Memory B cell (primary cell): ENCODE measurements at regions not wholly inside any gene's neighbourhood (a gene's known extent, or its start where the extent isn't known, plus 50 kb on each side); places are given as distances from the start of the nearest gene placed in this dataset.
A peak's percentile ranks its signal among the peaks of the same experiment; 100 is the strongest.

ENCODE experiments used
- ATAC-seq: fragments of 150-1000 bp; cut with Tn5 transposase; 2 replicates; pipeline ENCODE4 v1.10.0; 2021; ENCODE audit warnings: low read depth, mild to moderate bottlenecking, moderate library complexity
- DNase-seq, 2 donors: peaks; one replicate each; pipeline ENCODE4 v3.0.0; 2022; ENCODE audit warnings: low spot score in 2 of 2
- H3K27ac Mint-ChIP-seq: one replicate; pipeline ENCODE4 v1.8.0; 2022; ENCODE audit warnings: mild to moderate bottlenecking, moderate library complexity, mixed read lengths
- H3K27me3 Mint-ChIP-seq: one replicate; pipeline ENCODE4 v1.8.0; 2022; ENCODE audit warnings: mixed read lengths
- H3K36me3 Mint-ChIP-seq: one replicate; pipeline ENCODE4 v1.8.0; 2022; ENCODE audit warnings: mild to moderate bottlenecking, mixed read lengths
- H3K4me1 Mint-ChIP-seq: one replicate; pipeline ENCODE4 v1.8.0; 2022; ENCODE audit warnings: mixed read lengths
- H3K4me3 Mint-ChIP-seq: one replicate; pipeline ENCODE4 v1.8.0; 2022; ENCODE audit warnings: mild to moderate bottlenecking, moderate library complexity, mixed read lengths
- H3K9me3 Mint-ChIP-seq: one replicate; pipeline ENCODE4 v1.8.0; 2022; ENCODE audit warnings: mixed read lengths

DNA sequence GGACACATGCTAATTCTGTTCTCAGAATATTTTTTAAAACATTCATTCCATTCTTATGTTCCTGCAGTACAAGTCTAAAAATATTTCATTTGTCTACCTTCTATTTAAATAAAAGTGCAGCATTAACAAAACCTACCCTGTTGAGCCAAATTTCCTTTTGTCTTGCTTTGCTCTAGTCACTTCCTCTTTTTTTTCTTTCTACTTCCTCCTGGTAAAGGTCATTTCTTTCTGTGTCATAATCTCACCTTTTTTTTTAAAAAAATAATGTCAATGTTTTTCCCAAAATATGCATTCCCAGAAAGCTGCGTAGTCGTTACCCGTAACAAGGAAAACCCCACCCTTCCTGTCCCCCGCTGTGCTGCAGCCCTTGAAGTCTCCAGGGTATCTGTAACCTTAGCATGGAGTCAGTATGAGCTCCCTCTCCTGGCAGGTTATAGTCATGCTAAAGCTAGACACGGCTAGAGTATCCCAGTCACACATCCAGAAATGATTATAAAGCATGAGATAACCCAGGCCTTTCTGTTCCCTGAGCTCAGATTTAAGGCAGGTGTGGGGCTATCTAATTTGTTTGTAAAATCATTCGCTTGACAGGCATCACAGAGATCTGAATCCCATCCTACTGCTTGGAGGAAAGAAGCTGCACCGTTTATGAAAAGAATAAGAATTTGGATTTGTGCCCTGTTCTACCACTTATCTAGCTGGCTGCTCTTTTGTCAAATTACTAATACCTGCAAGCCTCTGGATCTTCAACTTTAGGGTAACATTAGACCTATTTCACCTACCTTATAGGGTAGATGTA lies 51.1 kb upstream of the EED start:
- peaks cover 18% of the 10 kb centered on the region for H3K4me1 Mint-ChIP-seq
- ATAC-seq (peak; percentile 90), DNase-seq (peak; percentile 57 to 58)
- peak overlapping the region; percentile 77 for H3K27ac Mint-ChIP-seq
- H3K36me3 Mint-ChIP-seq = peaks cover 3% of the 10 kb centered on the region
- no peaks in the 10 kb centered on the region for H3K9me3 Mint-ChIP-seq
- H3K27me3 Mint-ChIP-seq = no peaks in the 10 kb centered on the region
- peak overlapping the region; percentile 83 for H3K4me3 Mint-ChIP-seq

DNA sequence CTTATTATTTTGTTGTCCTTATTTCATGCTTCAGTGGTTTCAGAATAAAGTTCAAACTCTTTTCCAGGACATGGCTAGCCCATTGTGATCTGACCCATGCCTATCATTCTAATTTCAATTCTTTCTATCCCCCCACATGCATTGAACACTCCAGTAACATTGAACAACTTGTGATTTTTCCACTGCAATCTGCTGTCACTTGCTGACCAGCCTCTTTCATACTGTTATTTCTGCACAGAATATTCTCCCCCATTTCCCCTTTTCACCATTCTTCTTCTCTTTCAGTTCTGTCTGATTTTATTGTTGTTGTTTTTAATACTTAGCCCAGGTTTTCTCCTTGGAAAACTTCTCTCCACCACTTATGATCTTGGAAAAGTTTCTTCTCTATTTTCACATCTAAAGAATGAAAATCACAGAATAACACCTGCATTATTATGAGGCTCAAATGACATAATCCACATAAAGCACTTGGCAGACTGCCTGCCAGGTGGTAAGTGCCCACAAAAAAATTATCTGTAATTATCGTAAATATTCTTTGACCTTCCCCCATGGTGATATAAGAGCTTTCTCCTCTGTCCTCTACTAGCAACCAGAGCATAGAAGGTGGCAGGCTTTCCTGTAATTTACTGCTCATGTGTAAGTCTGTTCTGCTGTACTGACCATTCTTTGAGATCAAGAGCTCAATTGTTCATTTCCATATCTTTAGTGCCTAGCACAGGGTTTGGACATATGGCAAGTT lies 51.9 kb upstream of the EED start:
- H3K27me3 Mint-ChIP-seq = no peaks in the 10 kb centered on the region
- H3K4me1 Mint-ChIP-seq = peaks cover 18% of the 10 kb centered on the region
- peak overlapping the region; percentile 77 for H3K27ac Mint-ChIP-seq
- H3K9me3 Mint-ChIP-seq = no peaks in the 10 kb centered on the region
- H3K4me3 Mint-ChIP-seq = peak overlapping the region; percentile 49
- peaks cover 3% of the 10 kb centered on the region for H3K36me3 Mint-ChIP-seq
- DNase-seq (no peak), ATAC-seq (no peak)

DNA sequence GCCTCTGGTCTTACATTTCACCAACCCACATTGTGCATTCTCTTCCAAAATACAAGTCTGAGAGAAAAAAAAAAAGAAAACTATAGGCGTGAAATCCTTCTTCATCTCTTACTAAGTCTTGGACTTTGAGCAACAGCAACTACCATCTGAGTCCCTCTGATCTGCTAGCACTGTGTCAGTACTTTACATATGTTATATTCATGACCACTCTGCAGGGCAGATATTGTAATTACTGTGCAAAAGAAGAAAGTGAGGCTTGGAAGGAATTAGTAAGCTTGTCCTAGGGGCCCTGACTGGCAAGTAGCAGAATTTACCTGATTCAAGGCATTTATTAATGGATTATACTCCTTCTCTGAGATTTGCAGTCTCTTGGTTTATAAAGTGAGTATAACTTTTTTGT lies 52.7 kb upstream of the EED start:
- Mint-ChIP-seq H3K36me3 (peaks cover 3% of the 10 kb centered on the region), H3K27me3 (no peaks in the 10 kb centered on the region), H3K4me3 (no peak overlapping the region), H3K9me3 (no peaks in the 10 kb centered on the region), H3K4me1 (peaks cover 18% of the 10 kb centered on the region), H3K27ac (no peak overlapping the region)
- ATAC-seq = no peak
- no peak for DNase-seq

DNA sequence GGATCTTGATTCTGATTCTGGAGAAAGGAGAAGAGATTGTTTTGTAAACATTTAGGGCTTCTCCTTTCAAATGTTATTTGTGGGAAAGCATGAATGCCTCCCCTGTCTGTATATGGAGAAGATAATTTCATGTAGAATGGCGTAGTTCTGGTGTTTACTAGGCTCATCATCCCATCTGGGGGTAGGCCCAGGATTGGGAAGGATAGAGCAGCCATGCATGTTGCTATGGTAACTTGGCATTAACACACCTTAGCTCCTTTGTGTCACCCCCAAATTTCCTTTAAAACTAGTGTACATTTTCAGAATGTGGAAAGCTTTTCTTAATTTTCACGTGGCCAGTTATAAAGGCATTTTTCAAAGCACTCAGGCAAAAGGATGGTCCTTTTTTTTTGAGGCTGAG lies 57.5 kb upstream of the EED start:
- DNase-seq (no peak), ATAC-seq (no peak)
- H3K36me3 Mint-ChIP-seq = peaks cover 3% of the 10 kb centered on the region
- H3K4me3 Mint-ChIP-seq = no peak overlapping the region
- no peaks in the 10 kb centered on the region for H3K9me3 Mint-ChIP-seq
- H3K27ac Mint-ChIP-seq = no peak overlapping the region
- H3K27me3 Mint-ChIP-seq = no peaks in the 10 kb centered on the region
- peaks cover 6% of the 10 kb centered on the region for H3K4me1 Mint-ChIP-seq

DNA sequence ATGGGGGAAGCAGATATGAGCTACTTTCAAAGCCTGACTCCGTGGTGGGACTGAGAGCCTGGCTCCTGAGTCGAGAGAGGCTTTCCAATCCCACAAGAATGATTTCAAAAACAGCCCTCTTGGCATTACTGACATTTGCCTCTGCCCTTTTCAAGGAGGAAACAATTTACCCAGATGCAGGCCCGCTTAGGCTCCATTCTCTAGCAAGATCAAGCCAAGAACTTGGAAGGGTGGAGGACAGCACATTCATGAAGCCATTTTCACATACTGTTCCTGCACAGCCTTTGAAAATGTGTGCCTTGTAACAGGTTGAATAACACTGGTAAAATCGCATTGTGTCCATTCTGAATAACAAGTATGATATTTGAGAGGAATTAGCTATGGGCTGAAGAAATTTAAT lies 58.2 kb upstream of the EED start:
- peaks cover 6% of the 10 kb centered on the region for H3K4me1 Mint-ChIP-seq
- peaks cover 3% of the 10 kb centered on the region for H3K36me3 Mint-ChIP-seq
- H3K27me3 Mint-ChIP-seq = no peaks in the 10 kb centered on the region
- no peaks in the 10 kb centered on the region for H3K9me3 Mint-ChIP-seq
- DNase-seq (no peak), ATAC-seq (no peak)
- H3K4me3 Mint-ChIP-seq = no peak overlapping the region
- no peak overlapping the region for H3K27ac Mint-ChIP-seq

DNA sequence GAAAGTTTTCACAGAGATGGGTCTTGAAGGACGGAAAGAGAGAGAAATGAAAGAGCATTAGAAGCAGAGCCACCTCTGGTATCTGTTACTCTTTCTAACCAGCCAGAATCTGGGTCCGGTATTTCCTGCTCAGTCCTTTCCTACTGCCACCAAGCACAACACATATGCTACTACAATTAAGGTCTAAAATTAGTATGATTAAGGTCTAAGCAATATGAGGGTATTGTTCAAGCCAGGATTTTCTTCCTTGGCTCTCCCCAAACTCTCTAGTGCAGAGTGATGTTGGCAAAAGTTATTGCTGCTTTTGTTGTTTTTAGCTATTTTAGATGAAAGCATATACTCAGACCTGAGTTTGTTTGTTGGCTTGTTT lies 59.2 kb upstream of the EED start:
- no peak for DNase-seq
- peaks cover 3% of the 10 kb centered on the region for H3K4me1 Mint-ChIP-seq
- H3K4me3 Mint-ChIP-seq = no peak overlapping the region
- H3K27ac Mint-ChIP-seq = no peak overlapping the region
- H3K27me3 Mint-ChIP-seq = no peaks in the 10 kb centered on the region
- no peaks in the 10 kb centered on the region for H3K36me3 Mint-ChIP-seq
- no peaks in the 10 kb centered on the region for H3K9me3 Mint-ChIP-seq
- ATAC-seq = no peak

DNA sequence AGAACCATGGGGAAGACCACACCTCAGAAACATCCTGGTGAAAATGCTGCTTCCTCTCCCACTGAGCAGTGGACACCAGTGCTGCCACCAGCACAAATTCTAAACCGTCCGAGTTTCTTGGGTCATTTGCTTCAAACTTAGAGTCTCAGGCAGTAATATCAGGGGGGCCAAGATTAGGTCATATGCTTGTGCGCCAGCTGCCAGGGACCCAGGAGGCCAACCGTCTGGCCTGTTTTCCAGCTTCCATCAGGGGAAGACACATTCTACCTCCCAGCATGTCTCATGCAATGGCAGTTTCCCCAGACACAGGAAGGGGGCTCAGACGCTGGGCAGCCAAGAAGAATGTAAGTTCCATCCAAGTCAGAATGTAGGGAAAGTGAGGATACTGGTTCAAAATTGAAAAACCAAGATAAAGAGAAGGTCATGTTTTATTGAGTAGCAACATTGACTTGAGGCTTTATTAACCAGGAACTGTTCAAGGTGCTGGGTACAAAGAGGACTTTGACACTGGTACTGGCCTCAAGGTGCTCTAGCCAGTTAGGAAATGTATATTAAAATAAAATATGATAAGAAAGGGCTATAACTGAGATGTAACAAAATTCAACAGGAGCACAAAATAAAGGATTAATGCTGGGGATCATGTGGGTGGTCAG lies 59.7 kb upstream of the EED start:
- H3K27ac Mint-ChIP-seq = no peak overlapping the region

DNA sequence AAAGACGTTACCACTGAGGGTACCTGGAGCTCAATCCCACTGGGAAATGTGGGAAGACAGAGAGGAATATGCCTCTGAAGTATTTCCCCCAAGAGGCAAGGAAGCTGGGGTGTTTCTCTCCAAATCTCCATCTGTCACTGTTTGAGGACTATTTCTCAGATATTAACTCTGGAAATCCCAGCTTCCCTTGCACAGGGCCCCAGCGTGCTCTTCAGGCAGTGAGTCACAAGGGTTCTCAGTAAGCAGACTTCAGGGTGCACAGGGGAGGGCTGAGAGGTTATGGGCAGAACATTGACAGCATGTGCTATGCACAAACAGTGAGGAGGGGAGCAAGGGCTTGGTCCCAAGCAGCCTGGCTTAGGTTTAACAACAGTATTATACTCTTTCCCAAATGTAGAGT lies 60.9 kb upstream of the EED start:
- Mint-ChIP-seq H3K27me3 (no peaks in the 10 kb centered on the region), H3K4me1 (peaks cover 3% of the 10 kb centered on the region), H3K36me3 (no peaks in the 10 kb centered on the region), H3K27ac (no peak overlapping the region), H3K4me3 (no peak overlapping the region), H3K9me3 (no peaks in the 10 kb centered on the region)
- ATAC-seq (no peak), DNase-seq (no peak)

More for the DNA sequence above, 59.7 kb upstream of the EED start:
- no peak for ATAC-seq
- Mint-ChIP-seq H3K27me3 (no peaks in the 10 kb centered on the region), H3K4me1 (peaks cover 3% of the 10 kb centered on the region), H3K36me3 (no peaks in the 10 kb centered on the region), H3K9me3 (no peaks in the 10 kb centered on the region), H3K4me3 (no peak overlapping the region)
- DNase-seq = no peak

DNA sequence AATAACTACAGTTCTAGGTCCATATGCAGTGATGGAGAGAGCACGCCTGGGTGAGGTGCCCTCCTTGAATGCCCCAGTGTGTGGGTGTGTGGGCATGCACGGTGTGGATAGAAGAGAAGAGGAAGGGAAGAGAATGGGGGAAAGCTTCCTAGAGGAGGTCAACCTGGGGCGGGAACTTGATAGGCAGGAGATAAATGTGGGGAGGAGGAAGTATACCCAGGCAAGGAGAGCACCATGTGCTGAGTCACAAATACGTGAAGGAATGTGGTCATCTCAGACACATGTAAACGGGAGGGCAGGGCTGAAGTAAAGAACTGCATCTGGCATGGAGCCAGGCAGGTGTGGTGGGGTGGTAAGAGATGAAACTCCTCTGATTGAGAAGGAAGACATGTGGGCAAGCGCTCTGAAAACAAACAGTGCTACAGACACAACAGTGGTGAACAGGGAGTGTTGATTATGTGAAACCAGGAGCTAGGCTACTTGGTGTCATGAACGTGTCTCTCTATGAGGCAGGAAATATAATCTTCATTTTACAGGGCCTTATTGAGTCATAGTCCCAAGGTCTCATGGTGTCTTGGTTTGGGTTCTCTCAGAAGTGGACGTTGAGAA lies 61.5 kb upstream of the EED start:
- H3K4me1 Mint-ChIP-seq = peaks cover 3% of the 10 kb centered on the region
- no peak for DNase-seq
- no peaks in the 10 kb centered on the region for H3K9me3 Mint-ChIP-seq
- no peaks in the 10 kb centered on the region for H3K27me3 Mint-ChIP-seq
- no peaks in the 10 kb centered on the region for H3K36me3 Mint-ChIP-seq
- ATAC-seq = peak; percentile 44
- H3K27ac Mint-ChIP-seq = no peak overlapping the region
- no peak overlapping the region for H3K4me3 Mint-ChIP-seq

DNA sequence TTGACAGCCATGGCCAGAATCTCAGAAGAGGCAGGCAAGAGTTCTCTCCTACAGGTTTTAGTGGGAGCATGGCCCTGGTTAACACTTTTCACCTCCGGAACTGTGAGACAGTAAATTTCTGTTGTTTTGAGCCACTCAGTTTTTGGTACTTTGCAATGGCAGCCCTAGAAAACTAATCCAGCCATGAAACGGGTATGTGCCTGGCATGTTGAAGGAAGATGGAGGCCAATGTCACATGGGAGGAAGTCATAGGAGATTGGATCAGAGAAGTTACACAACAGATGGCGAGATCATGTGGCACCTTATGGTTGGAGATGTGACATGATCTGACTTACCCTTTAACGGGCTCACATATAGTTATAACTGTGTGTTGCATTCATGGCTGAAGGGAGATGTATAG lies 63.2 kb upstream of the EED start:
- H3K4me3 Mint-ChIP-seq = no peak overlapping the region
- H3K36me3 Mint-ChIP-seq = no peaks in the 10 kb centered on the region
- H3K27ac Mint-ChIP-seq = no peak overlapping the region
- no peaks in the 10 kb centered on the region for H3K9me3 Mint-ChIP-seq
- no peak for ATAC-seq
- no peak for DNase-seq
- peaks cover 3% of the 10 kb centered on the region for H3K4me1 Mint-ChIP-seq
- H3K27me3 Mint-ChIP-seq = no peaks in the 10 kb centered on the region

DNA sequence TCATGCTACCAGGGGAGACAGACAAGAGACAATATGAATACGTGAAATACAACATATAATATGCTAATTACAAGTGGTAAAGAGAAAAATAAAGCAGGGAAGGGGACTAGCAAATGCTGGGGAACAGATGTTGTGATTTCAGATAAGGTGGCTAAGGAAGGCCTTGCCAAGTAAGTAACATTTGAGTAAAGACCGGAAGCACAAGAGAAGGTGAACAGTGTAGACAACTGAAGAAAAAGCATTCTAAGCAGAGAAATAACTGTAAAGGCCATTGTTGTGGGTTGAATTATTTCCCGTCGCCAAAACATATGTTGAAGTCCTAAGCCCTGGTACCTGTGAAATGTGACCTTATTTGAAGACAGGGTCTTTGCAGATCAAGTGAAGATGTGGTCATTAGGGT lies 63.7 kb upstream of the EED start:
- Mint-ChIP-seq H3K4me3 (no peak overlapping the region), H3K4me1 (peaks cover 7% of the 10 kb centered on the region), H3K27me3 (no peaks in the 10 kb centered on the region), H3K27ac (no peak overlapping the region), H3K36me3 (no peaks in the 10 kb centered on the region), H3K9me3 (no peaks in the 10 kb centered on the region)
- no peak for DNase-seq
- no peak for ATAC-seq

DNA sequence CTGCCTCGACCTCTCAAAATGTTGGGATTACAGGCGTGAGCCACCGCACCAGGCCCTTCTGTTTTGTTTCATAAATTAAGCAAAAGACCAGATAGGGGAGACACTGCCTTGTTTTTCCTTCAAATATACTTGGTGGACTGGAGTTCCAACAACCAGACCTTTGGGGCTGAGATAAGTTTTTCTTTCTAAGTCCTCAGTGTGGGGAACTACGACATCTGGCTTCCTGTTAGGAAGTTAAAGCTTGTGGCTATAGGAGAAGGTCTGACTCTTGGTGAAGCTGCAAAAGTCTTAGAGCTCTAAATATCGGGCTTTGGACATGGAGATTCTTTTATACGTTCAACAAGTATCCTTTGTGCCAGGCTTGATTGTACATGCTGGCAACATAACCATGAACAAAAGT lies 64.1 kb upstream of the EED start:
- Mint-ChIP-seq H3K27me3 (no peaks in the 10 kb centered on the region), H3K4me3 (no peak overlapping the region), H3K4me1 (peaks cover 7% of the 10 kb centered on the region), H3K9me3 (no peaks in the 10 kb centered on the region), H3K36me3 (no peaks in the 10 kb centered on the region), H3K27ac (no peak overlapping the region)
- no peak for ATAC-seq
- DNase-seq = no peak

DNA sequence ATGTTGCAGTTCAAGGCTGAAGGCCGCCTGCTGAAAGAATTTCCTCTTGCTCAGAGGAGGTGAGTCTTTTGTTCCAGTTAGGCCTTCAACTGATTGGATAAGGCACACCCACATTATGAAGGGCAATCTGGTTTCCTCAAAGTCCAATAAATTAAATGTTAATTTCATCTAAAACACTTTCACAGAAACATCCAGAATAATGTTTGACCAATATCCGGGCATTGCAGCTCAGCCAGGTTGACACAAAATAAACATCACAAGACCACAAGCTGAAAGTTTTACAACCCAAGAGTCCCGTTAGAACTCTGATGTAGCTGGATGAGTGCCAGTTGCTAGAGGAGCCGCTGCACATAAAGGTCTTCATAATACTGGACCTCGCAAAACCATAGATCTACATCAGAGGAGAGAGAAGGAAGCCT lies 64.9 kb upstream of the EED start:
- Mint-ChIP-seq H3K4me3 (no peak overlapping the region), H3K4me1 (peaks cover 4% of the 10 kb centered on the region), H3K27ac (no peak overlapping the region), H3K36me3 (no peaks in the 10 kb centered on the region), H3K9me3 (no peaks in the 10 kb centered on the region), H3K27me3 (peaks cover 1% of the 10 kb centered on the region)
- ATAC-seq = no peak
- no peak for DNase-seq

DNA sequence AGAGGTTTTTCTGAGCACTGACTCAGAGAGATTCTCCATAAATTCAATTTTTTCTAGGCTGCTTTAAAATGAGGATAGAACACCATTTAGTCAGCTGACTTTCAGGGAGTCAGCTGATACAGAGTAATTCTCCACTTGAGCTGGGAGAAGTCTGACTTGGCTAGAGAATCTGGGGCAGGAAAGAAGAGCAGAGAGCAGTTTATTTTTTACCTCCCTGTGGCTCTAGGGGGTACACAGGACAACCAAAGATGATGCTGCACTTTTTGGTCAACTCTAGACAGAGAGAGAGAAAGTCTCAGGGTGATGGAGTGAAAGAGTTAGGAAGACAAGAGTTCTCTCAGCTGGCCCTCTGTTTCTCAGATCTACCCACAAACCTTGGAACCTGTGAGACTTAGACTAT lies 67.3 kb upstream of the EED start:
- Mint-ChIP-seq H3K4me1 (peaks cover 4% of the 10 kb centered on the region), H3K27ac (no peak overlapping the region), H3K36me3 (no peaks in the 10 kb centered on the region), H3K4me3 (no peak overlapping the region), H3K27me3 (peaks cover 1% of the 10 kb centered on the region), H3K9me3 (no peaks in the 10 kb centered on the region)
- ATAC-seq = no peak
- no peak for DNase-seq
